ENCODE measurements at regions not wholly inside any gene's neighbourhood (a gene's known extent, or its start where the extent isn't known, plus 50 kb on each side); places are given as distances from the start of the nearest gene placed in this dataset.

DNA sequence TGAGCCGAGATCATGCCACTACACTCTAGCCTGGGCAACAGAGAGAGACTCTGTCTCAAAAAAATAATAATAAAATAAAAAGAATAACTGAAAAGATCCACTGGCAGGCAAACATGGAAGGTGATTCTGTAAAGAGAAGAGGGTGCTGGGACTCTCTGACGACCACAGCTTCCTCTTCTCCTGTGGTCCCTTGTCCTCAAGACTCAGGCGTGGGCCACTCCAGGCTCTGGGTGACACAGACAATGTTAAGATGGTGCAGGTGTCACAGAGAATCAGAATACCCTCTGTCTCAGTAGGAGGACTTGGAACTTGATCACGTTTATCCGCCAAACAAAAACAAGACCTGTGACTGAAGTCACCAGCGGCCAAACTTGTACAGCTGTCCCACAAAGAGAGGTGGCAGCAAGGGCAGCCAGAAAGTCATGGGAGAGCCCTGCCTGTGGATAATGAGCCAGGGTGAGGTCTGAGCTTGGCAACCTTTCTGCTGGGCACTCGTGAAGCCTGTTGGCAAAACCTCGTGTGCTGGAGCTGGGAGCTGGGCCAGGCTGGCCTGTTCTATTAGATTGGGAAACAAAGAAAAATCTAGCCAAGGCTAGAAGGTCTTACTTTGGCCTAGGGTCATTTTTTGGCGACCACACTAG, 76.4 kb upstream of the ITGA6 start:
- Histone ChIP-seq H2BK15ac (ENCODE audit: low read length) (no peak overlapping the region), H3K4ac (ENCODE audit: low read length) (no peak overlapping the region), H3K14ac (ENCODE audit: low read length) (no peak overlapping the region), H3K27me3 (ENCODE audit: control insufficient read depth in 3 of 3, insufficient read depth in 3 of 3, low read depth in 1 of 3, low read length in 3 of 3) (peaks cover 0 to 11% (median 0%) of the 10 kb centered on the region in 3 experiments), H3K9ac (ENCODE audit: low read depth, low read length, poor library complexity) (no peak overlapping the region), H3K9me3 (replicated peaks in 1 of 2; ENCODE audit: control insufficient read depth in 2 of 2, insufficient read depth in 1 of 2, low read depth in 1 of 2, low read length in 2 of 2) (peaks cover 2 to 9% of the 10 kb centered on the region in 2 donors), H3K4me3 (ENCODE audit: low read length in 2 of 2) (no peak overlapping the region), H4K8ac (ENCODE audit: low read depth, low read length) (no peak overlapping the region), H2AFZ (ENCODE audit: low read length) (no peak overlapping the region), H2BK12ac (ENCODE audit: low read length) (no peak overlapping the region), H3K18ac (ENCODE audit: low read length) (no peak overlapping the region), H3K23ac (ENCODE audit: low read depth, low read length, poor library complexity) (no peak overlapping the region), H3K79me1 (ENCODE audit: low read depth, low read length) (no peaks in the 10 kb centered on the region), H3K4me1 (ENCODE audit: control insufficient read depth in 2 of 2, insufficient read depth in 1 of 2, low read depth in 1 of 2, low read length in 2 of 2) (no peaks in the 10 kb centered on the region), H2BK120ac (ENCODE audit: low read depth, low read length) (no peak overlapping the region), H3K36me3 (replicated peaks in 1 of 2; ENCODE audit: control insufficient read depth in 2 of 2, insufficient read depth in 2 of 2, low read length in 2 of 2) (no peaks in the 10 kb centered on the region), H2AK5ac (ENCODE audit: low read depth, low read length) (no peak overlapping the region), H4K91ac (ENCODE audit: low read depth, low read length, poor library complexity) (no peak overlapping the region), H3K27ac (replicated peaks; ENCODE audit: low read length) (no peak overlapping the region), H3K4me2 (ENCODE audit: insufficient read depth, low read length, poor library complexity, severe bottlenecking) (no peak overlapping the region), H2BK5ac (ENCODE audit: low read length) (no peak overlapping the region)
- no CpG with 5 or more reads among the region's 9 CpGs for WGBS, 2 donors (ENCODE audit: extremely low coverage in 2 of 2, insufficient read length in 2 of 2, insufficient replicate concordance in 1 of 2)
- no peak for DNase-seq (ENCODE audit: low spot score)

DNA sequence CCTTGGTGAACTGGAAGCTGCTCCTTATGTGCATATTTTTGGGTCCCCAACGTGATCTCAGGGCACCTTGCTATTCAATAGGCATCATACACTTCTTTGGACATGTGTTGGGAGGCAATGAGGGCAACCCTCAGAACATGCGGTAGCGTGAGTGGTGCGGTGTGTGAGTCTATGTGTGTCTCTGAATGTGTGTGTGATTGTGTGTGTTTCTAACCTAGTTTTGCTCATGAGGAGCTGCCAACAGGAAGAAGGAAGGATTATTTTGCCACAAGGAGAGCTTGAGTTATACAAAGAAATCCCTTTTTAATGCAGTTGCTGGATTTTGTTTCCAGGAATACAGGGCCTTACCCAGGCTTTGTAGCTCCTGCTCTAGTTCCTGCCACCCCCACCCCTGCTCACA, 75.8 kb upstream of the ITGA6 start:
- no peak overlapping the region for H3K18ac ChIP-seq (ENCODE audit: low read length)
- DNase-seq (ENCODE audit: low spot score), result no peak
- no peak overlapping the region for H2BK12ac ChIP-seq (ENCODE audit: low read length)
- H4K8ac ChIP-seq (ENCODE audit: low read depth, low read length), result no peak overlapping the region
- H3K4me1 ChIP-seq (ENCODE audit: control insufficient read depth in 2 of 2, insufficient read depth in 1 of 2, low read depth in 1 of 2, low read length in 2 of 2), result no peaks in the 10 kb centered on the region
- H2AFZ ChIP-seq (ENCODE audit: low read length), result no peak overlapping the region
- H3K9me3 ChIP-seq (replicated peaks in 1 of 2; ENCODE audit: control insufficient read depth in 2 of 2, insufficient read depth in 1 of 2, low read depth in 1 of 2, low read length in 2 of 2), result peaks cover 2 to 5% of the 10 kb centered on the region in 2 donors
- H3K27me3 ChIP-seq (ENCODE audit: control insufficient read depth in 3 of 3, insufficient read depth in 3 of 3, low read depth in 1 of 3, low read length in 3 of 3), result peaks cover 0 to 13% (median 0%) of the 10 kb centered on the region in 3 experiments
- no peak overlapping the region for H3K4me2 ChIP-seq (ENCODE audit: insufficient read depth, low read length, poor library complexity, severe bottlenecking)
- no peak overlapping the region for H3K23ac ChIP-seq (ENCODE audit: low read depth, low read length, poor library complexity)
- no peak overlapping the region for H4K91ac ChIP-seq (ENCODE audit: low read depth, low read length, poor library complexity)
- no CpG with 5 or more reads among the region's 4 CpGs for WGBS, 2 donors (ENCODE audit: extremely low coverage in 2 of 2, insufficient read length in 2 of 2, insufficient replicate concordance in 1 of 2)
- no peak overlapping the region for H2BK15ac ChIP-seq (ENCODE audit: low read length)
- no peak overlapping the region for H2BK120ac ChIP-seq (ENCODE audit: low read depth, low read length)
- H3K79me1 ChIP-seq (ENCODE audit: low read depth, low read length), result no peaks in the 10 kb centered on the region
- no peaks in the 10 kb centered on the region for H3K36me3 ChIP-seq (replicated peaks in 1 of 2; ENCODE audit: control insufficient read depth in 2 of 2, insufficient read depth in 2 of 2, low read length in 2 of 2)
- H3K9ac ChIP-seq (ENCODE audit: low read depth, low read length, poor library complexity), result peak overlapping the region; percentile 25
- no peak overlapping the region for H3K4me3 ChIP-seq (ENCODE audit: low read length in 2 of 2)
- H2AK5ac ChIP-seq (ENCODE audit: low read depth, low read length), result no peak overlapping the region
- no peak overlapping the region for H3K27ac ChIP-seq (replicated peaks; ENCODE audit: low read length)
- no peak overlapping the region for H3K14ac ChIP-seq (ENCODE audit: low read length)
- no peak overlapping the region for H2BK5ac ChIP-seq (ENCODE audit: low read length)
- no peak overlapping the region for H3K4ac ChIP-seq (ENCODE audit: low read length)

DNA sequence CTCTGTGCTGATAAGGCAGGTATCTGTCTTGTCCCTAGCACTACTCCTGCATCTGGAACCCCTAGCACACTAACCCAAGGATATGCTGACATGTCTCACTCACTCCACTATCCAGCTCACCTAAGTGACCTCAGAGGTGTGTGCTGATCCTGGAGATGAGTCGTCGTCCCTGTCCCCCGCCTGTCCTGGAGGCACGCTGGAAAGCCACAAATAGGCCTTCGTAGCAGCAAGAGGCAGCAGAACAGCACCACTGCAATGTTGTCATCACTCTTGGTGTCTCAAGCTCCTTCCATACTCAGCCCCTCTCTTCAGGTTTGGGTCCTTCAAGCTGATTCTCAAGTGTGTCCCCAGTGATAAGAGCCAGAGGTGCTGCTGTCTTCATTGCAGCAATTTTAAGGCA, 73.0 kb upstream of the ITGA6 start:
- no peak overlapping the region for H3K4me3 ChIP-seq (ENCODE audit: low read length in 2 of 2)
- no peaks in the 10 kb centered on the region for H3K4me1 ChIP-seq (ENCODE audit: control insufficient read depth in 2 of 2, insufficient read depth in 1 of 2, low read depth in 1 of 2, low read length in 2 of 2)
- no peak for DNase-seq (ENCODE audit: low spot score)
- H3K9ac ChIP-seq (ENCODE audit: low read depth, low read length, poor library complexity), result no peak overlapping the region
- peaks cover 0 to 2% of the 10 kb centered on the region in 2 donors for H3K9me3 ChIP-seq (replicated peaks in 1 of 2; ENCODE audit: control insufficient read depth in 2 of 2, insufficient read depth in 1 of 2, low read depth in 1 of 2, low read length in 2 of 2)
- no peak overlapping the region for H2BK12ac ChIP-seq (ENCODE audit: low read length)
- H3K14ac ChIP-seq (ENCODE audit: low read length), result no peak overlapping the region
- no peak overlapping the region for H3K23ac ChIP-seq (ENCODE audit: low read depth, low read length, poor library complexity)
- no peak overlapping the region for H2AFZ ChIP-seq (ENCODE audit: low read length)
- H4K91ac ChIP-seq (ENCODE audit: low read depth, low read length, poor library complexity), result no peak overlapping the region
- H3K36me3 ChIP-seq (replicated peaks in 1 of 2; ENCODE audit: control insufficient read depth in 2 of 2, insufficient read depth in 2 of 2, low read length in 2 of 2), result no peaks in the 10 kb centered on the region
- no peak overlapping the region for H3K27ac ChIP-seq (replicated peaks; ENCODE audit: low read length)
- H2BK120ac ChIP-seq (ENCODE audit: low read depth, low read length), result no peak overlapping the region
- no CpG with 5 or more reads among the region's 5 CpGs for WGBS, 2 donors (ENCODE audit: extremely low coverage in 2 of 2, insufficient read length in 2 of 2, insufficient replicate concordance in 1 of 2)
- H2BK5ac ChIP-seq (ENCODE audit: low read length), result no peak overlapping the region
- peaks cover 0 to 8% (median 0%) of the 10 kb centered on the region in 3 experiments for H3K27me3 ChIP-seq (ENCODE audit: control insufficient read depth in 3 of 3, insufficient read depth in 3 of 3, low read depth in 1 of 3, low read length in 3 of 3)
- no peak overlapping the region for H3K4me2 ChIP-seq (ENCODE audit: insufficient read depth, low read length, poor library complexity, severe bottlenecking)
- no peak overlapping the region for H2BK15ac ChIP-seq (ENCODE audit: low read length)
- H2AK5ac ChIP-seq (ENCODE audit: low read depth, low read length), result peak overlapping the region; percentile 1
- no peak overlapping the region for H3K18ac ChIP-seq (ENCODE audit: low read length)
- no peak overlapping the region for H4K8ac ChIP-seq (ENCODE audit: low read depth, low read length)
- H3K79me1 ChIP-seq (ENCODE audit: low read depth, low read length), result no peaks in the 10 kb centered on the region
- H3K4ac ChIP-seq (ENCODE audit: low read length), result no peak overlapping the region

DNA sequence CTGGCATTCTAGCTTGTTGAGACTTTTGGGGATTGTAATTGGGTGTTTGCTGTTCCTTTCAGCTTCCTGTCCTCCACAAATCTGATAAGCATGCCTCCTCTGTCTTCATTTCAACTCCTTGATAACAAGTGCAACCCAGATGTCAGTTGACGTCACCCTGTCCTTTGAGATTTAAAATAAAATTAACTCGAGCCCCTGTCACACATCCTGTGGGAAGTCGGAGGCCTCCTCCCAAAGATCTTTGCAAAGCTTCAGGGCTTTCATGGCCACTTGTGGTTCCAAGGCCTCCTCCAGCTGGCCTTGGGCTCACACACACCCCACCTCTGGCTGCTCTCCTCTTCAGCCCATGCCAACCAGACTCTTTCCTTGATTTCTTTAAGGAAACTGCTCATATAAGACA, 69.9 kb upstream of the ITGA6 start:
- peaks cover 0 to 2% of the 10 kb centered on the region in 2 donors for H3K9me3 ChIP-seq (replicated peaks in 1 of 2; ENCODE audit: control insufficient read depth in 2 of 2, insufficient read depth in 1 of 2, low read depth in 1 of 2, low read length in 2 of 2)
- no peak for DNase-seq (ENCODE audit: low spot score)
- WGBS, 2 donors (ENCODE audit: extremely low coverage in 2 of 2, insufficient read length in 2 of 2, insufficient replicate concordance in 1 of 2), result no CpG with 5 or more reads among the region's 3 CpGs
- no peaks in the 10 kb centered on the region for H3K79me1 ChIP-seq (ENCODE audit: low read depth, low read length)
- no peaks in the 10 kb centered on the region for H3K4me1 ChIP-seq (ENCODE audit: control insufficient read depth in 2 of 2, insufficient read depth in 1 of 2, low read depth in 1 of 2, low read length in 2 of 2)
- H2BK12ac ChIP-seq (ENCODE audit: low read length), result no peak overlapping the region
- no peaks in the 10 kb centered on the region for H3K36me3 ChIP-seq (replicated peaks in 1 of 2; ENCODE audit: control insufficient read depth in 2 of 2, insufficient read depth in 2 of 2, low read length in 2 of 2)
- no peak overlapping the region for H4K91ac ChIP-seq (ENCODE audit: low read depth, low read length, poor library complexity)
- H3K14ac ChIP-seq (ENCODE audit: low read length), result no peak overlapping the region
- H3K4me2 ChIP-seq (ENCODE audit: insufficient read depth, low read length, poor library complexity, severe bottlenecking), result no peak overlapping the region
- H2BK5ac ChIP-seq (ENCODE audit: low read length), result no peak overlapping the region
- no peak overlapping the region for H3K4me3 ChIP-seq (ENCODE audit: low read length in 2 of 2)
- H3K18ac ChIP-seq (ENCODE audit: low read length), result no peak overlapping the region
- H2AK5ac ChIP-seq (ENCODE audit: low read depth, low read length), result no peak overlapping the region
- no peak overlapping the region for H3K4ac ChIP-seq (ENCODE audit: low read length)
- no peak overlapping the region for H3K23ac ChIP-seq (ENCODE audit: low read depth, low read length, poor library complexity)
- no peak overlapping the region for H2BK120ac ChIP-seq (ENCODE audit: low read depth, low read length)
- no peak overlapping the region for H4K8ac ChIP-seq (ENCODE audit: low read depth, low read length)
- H2BK15ac ChIP-seq (ENCODE audit: low read length), result no peak overlapping the region
- no peak overlapping the region for H2AFZ ChIP-seq (ENCODE audit: low read length)
- H3K27ac ChIP-seq (replicated peaks; ENCODE audit: low read length), result no peak overlapping the region
- H3K9ac ChIP-seq (ENCODE audit: low read depth, low read length, poor library complexity), result no peak overlapping the region
- H3K27me3 ChIP-seq (ENCODE audit: control insufficient read depth in 3 of 3, insufficient read depth in 3 of 3, low read depth in 1 of 3, low read length in 3 of 3), result peaks cover 0 to 8% (median 0%) of the 10 kb centered on the region in 3 experiments
